ENCODE measurements at regions not wholly inside any gene's neighbourhood (a gene's known extent, or its start where the extent isn't known, plus 50 kb on each side); places are given as distances from the start of the nearest gene placed in this dataset.

DNA sequence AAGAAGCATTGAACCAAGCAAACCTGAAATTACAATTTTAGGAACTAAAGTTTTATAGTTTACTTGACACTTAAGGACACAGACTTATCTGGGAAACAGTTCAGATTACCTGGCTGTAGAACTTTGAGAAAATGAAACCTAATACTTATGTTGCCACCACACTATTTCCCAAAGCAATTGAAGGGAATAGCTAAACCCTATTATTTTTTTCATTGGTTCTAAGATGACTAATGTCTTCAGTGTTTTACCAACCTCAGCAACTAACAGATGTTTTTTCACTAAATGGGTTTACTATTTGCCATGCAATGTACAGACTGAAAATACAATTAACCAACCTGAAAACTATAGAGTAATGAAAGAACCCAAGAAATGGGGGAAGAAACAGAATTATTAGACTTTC, 689.6 kb downstream of the SORCS1 start:
- TF ChIP-seq, protein P1, sequence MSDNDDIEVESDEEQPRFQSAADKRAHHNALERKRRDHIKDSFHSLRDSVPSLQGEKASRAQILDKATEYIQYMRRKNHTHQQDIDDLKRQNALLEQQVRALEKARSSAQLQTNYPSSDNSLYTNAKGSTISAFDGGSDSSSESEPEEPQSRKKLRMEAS (IDR thresholded peaks at IDR 0.05; ENCODE audit: insufficient read depth, insufficient read length): no peak
- TF ChIP-seq, protein P2, sequence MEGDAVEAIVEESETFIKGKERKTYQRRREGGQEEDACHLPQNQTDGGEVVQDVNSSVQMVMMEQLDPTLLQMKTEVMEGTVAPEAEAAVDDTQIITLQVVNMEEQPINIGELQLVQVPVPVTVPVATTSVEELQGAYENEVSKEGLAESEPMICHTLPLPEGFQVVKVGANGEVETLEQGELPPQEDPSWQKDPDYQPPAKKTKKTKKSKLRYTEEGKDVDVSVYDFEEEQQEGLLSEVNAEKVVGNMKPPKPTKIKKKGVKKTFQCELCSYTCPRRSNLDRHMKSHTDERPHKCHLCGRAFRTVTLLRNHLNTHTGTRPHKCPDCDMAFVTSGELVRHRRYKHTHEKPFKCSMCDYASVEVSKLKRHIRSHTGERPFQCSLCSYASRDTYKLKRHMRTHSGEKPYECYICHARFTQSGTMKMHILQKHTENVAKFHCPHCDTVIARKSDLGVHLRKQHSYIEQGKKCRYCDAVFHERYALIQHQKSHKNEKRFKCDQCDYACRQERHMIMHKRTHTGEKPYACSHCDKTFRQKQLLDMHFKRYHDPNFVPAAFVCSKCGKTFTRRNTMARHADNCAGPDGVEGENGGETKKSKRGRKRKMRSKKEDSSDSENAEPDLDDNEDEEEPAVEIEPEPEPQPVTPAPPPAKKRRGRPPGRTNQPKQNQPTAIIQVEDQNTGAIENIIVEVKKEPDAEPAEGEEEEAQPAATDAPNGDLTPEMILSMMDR (IDR thresholded peaks at IDR 0.05; ENCODE audit: extremely low read depth in 1 of 2, insufficient read depth in 1 of 2, low read depth in 1 of 2, low read length in 2 of 2): no peak

Measured in endothelial cell of umbilical vein (primary cell).